Duodenal mucosa (tissue), 2 donors: ENCODE measurements at regions not wholly inside any gene's neighbourhood (a gene's known extent, or its start where the extent isn't known, plus 50 kb on each side); places are given as distances from the start of the nearest gene placed in this dataset.

Source experiments
- H3K27ac ChIP-seq: one replicate; pipeline ENCODE4 v1.7.0; 2013; ENCODE audit warnings: low read depth, low read length
- H3K27me3 ChIP-seq, 2 donors: one replicate each; pipeline ENCODE4 v1.7.0; 2013; ENCODE audit warnings: low read length in 2 of 2, control low read depth in 1 of 2; ENCODE audit not compliant: insufficient read depth in 2 of 2, control insufficient read depth in 1 of 2
- H3K36me3 ChIP-seq, 2 donors: one replicate each; pipeline ENCODE4 v1.7.0; 2013; ENCODE audit warnings: low read length in 2 of 2, control low read depth in 1 of 2; ENCODE audit not compliant: insufficient read depth in 2 of 2, control insufficient read depth in 1 of 2
- H3K4me1 ChIP-seq, 2 donors: one replicate each; pipeline ENCODE4 v1.7.0; 2013; ENCODE audit warnings: low read length in 2 of 2, control low read depth in 1 of 2; ENCODE audit not compliant: insufficient read depth in 2 of 2, control insufficient read depth in 1 of 2
- H3K4me3 ChIP-seq, 2 donors: one replicate each; pipeline ENCODE4 v1.7.0; 2013; ENCODE audit warnings: low read length in 2 of 2, low read depth in 1 of 2
- H3K9ac ChIP-seq, 2 donors: one replicate each; pipeline ENCODE4 v1.7.0; 2013; ENCODE audit warnings: low read length in 2 of 2, low read depth in 1 of 2
- H3K9me3 ChIP-seq, 2 donors: one replicate each; pipeline ENCODE4 v1.7.0; 2013; ENCODE audit warnings: low read length in 2 of 2, control low read depth in 1 of 2; ENCODE audit not compliant: control insufficient read depth in 1 of 2

- Histone ChIP-seq H3K4me3 (no peak overlapping the region), H3K9ac (no peak overlapping the region), H3K27ac (no peak overlapping the region)
Observed at GRCh38 chr3:106190296-106190695, 321.5 kb upstream of the CBLB start.

GRCh38 chr3:106191211-106191610 lies 322.4 kb upstream of the CBLB start:
- H3K9ac ChIP-seq: no peak overlapping the region
- no peak overlapping the region for H3K4me3 ChIP-seq
- no peaks in the 10 kb centered on the region for H3K4me1 ChIP-seq
- H3K27me3 ChIP-seq: no peaks in the 10 kb centered on the region
- H3K27ac ChIP-seq: no peak overlapping the region
- no peaks in the 10 kb centered on the region for H3K9me3 ChIP-seq
- H3K36me3 ChIP-seq: no peaks in the 10 kb centered on the region

More at GRCh38 chr3:106190296-106190695, 321.5 kb upstream of the CBLB start:
- Histone ChIP-seq H3K9me3 (no peaks in the 10 kb centered on the region), H3K36me3 (no peaks in the 10 kb centered on the region), H3K27me3 (no peaks in the 10 kb centered on the region), H3K4me1 (no peaks in the 10 kb centered on the region)

GRCh38 chr3:106191913-106192312 lies 323.1 kb upstream of the CBLB start:
- Histone ChIP-seq H3K9me3 (no peaks in the 10 kb centered on the region), H3K4me3 (no peak overlapping the region), H3K27me3 (no peaks in the 10 kb centered on the region), H3K9ac (no peak overlapping the region), H3K4me1 (no peaks in the 10 kb centered on the region), H3K36me3 (no peaks in the 10 kb centered on the region), H3K27ac (no peak overlapping the region)

GRCh38 chr3:106193876-106194275 lies 325.1 kb upstream of the CBLB start:
- Histone ChIP-seq H3K9ac (no peak overlapping the region), H3K27me3 (no peaks in the 10 kb centered on the region), H3K9me3 (no peaks in the 10 kb centered on the region), H3K36me3 (no peaks in the 10 kb centered on the region), H3K27ac (no peak overlapping the region), H3K4me1 (no peaks in the 10 kb centered on the region), H3K4me3 (no peak overlapping the region)

- H3K36me3 ChIP-seq: no peaks in the 10 kb centered on the region
- H3K4me3 ChIP-seq: no peak overlapping the region
- no peaks in the 10 kb centered on the region for H3K4me1 ChIP-seq
- H3K27me3 ChIP-seq: no peaks in the 10 kb centered on the region
- no peak overlapping the region for H3K27ac ChIP-seq
- H3K9me3 ChIP-seq: no peaks in the 10 kb centered on the region
- H3K9ac ChIP-seq: no peak overlapping the region
Observed at GRCh38 chr3:106194726-106195125, 325.9 kb upstream of the CBLB start.

- H3K4me3 ChIP-seq: no peak overlapping the region
- no peak overlapping the region for H3K9ac ChIP-seq
- no peaks in the 10 kb centered on the region for H3K36me3 ChIP-seq
- H3K27ac ChIP-seq: no peak overlapping the region
- no peaks in the 10 kb centered on the region for H3K9me3 ChIP-seq
- H3K4me1 ChIP-seq: no peaks in the 10 kb centered on the region
- H3K27me3 ChIP-seq: no peaks in the 10 kb centered on the region
Observed at GRCh38 chr3:106197532-106198194, 328.9 kb upstream of the CBLB start.

- Histone ChIP-seq H3K27me3 (no peaks in the 10 kb centered on the region), H3K27ac (no peak overlapping the region), H3K9me3 (no peaks in the 10 kb centered on the region), H3K4me3 (no peak overlapping the region), H3K36me3 (no peaks in the 10 kb centered on the region), H3K4me1 (no peaks in the 10 kb centered on the region), H3K9ac (no peak overlapping the region)
Observed at GRCh38 chr3:106204160-106204868, 335.5 kb upstream of the CBLB start.

- Histone ChIP-seq H3K27ac (no peak overlapping the region), H3K9ac (no peak overlapping the region), H3K4me3 (no peak overlapping the region), H3K9me3 (no peaks in the 10 kb centered on the region), H3K4me1 (no peaks in the 10 kb centered on the region), H3K27me3 (no peaks in the 10 kb centered on the region), H3K36me3 (no peaks in the 10 kb centered on the region)
Observed at GRCh38 chr3:106206146-106206545, 337.3 kb upstream of the CBLB start.

GRCh38 chr3:106206613-106207012 lies 337.8 kb upstream of the CBLB start:
- no peak overlapping the region for H3K27ac ChIP-seq
- H3K9ac ChIP-seq: no peak overlapping the region
- H3K4me3 ChIP-seq: no peak overlapping the region
- H3K9me3 ChIP-seq: no peaks in the 10 kb centered on the region
- no peaks in the 10 kb centered on the region for H3K36me3 ChIP-seq
- H3K4me1 ChIP-seq: no peaks in the 10 kb centered on the region
- no peaks in the 10 kb centered on the region for H3K27me3 ChIP-seq

- H3K4me1 ChIP-seq: no peaks in the 10 kb centered on the region
- no peaks in the 10 kb centered on the region for H3K9me3 ChIP-seq
- H3K36me3 ChIP-seq: no peaks in the 10 kb centered on the region
- no peak overlapping the region for H3K9ac ChIP-seq
- H3K27me3 ChIP-seq: no peaks in the 10 kb centered on the region
- no peak overlapping the region for H3K4me3 ChIP-seq
- no peak overlapping the region for H3K27ac ChIP-seq
Observed at GRCh38 chr3:106208251-106208650, 339.4 kb upstream of the CBLB start.
